ENCODE measurements at regions not wholly inside any gene's neighbourhood (a gene's known extent, or its start where the extent isn't known, plus 50 kb on each side); places are given as distances from the start of the nearest gene placed in this dataset.
"Not testable (repeated sequence)": the region's sequence is repeated elsewhere in the genome, so short reads cannot be mapped to it uniquely, and the experiment has no call there.

GRCh38 chr16:46386805-46387620 is 234.2 kb downstream of the SHCBP1 start:
- DNase-seq (ENCODE audit: extremely low spot score); POLR2A ChIA-PET; CTCF ChIA-PET: not testable (repeated sequence)

GRCh38 chr16:46386110-46386771 is 234.9 kb downstream of the SHCBP1 start:
- CTCF ChIA-PET; POLR2A ChIA-PET; DNase-seq (ENCODE audit: extremely low spot score): not testable (repeated sequence)

- POLR2A ChIA-PET; CTCF ChIA-PET; DNase-seq (ENCODE audit: extremely low spot score): not testable (repeated sequence)
Measured at GRCh38 chr16:46384285-46385061, 236.7 kb downstream of the SHCBP1 start.

GRCh38 chr16:46383581-46383980 is 237.6 kb downstream of the SHCBP1 start:
- DNase-seq (ENCODE audit: extremely low spot score); CTCF ChIA-PET; POLR2A ChIA-PET: not testable (repeated sequence)

- CTCF ChIA-PET, result not testable (repeated sequence)
Measured at GRCh38 chr16:46382791-46383541, 238.2 kb downstream of the SHCBP1 start.

GRCh38 chr16:46382079-46382478 is 239.1 kb downstream of the SHCBP1 start:
- CTCF ChIA-PET; DNase-seq (ENCODE audit: extremely low spot score); POLR2A ChIA-PET: not testable (repeated sequence)

More at GRCh38 chr16:46382791-46383541, 238.2 kb downstream of the SHCBP1 start:
- POLR2A ChIA-PET; DNase-seq (ENCODE audit: extremely low spot score): not testable (repeated sequence)

- CTCF ChIA-PET; POLR2A ChIA-PET; DNase-seq (ENCODE audit: extremely low spot score): not testable (repeated sequence)
Measured at GRCh38 chr16:46381344-46381743, 239.8 kb downstream of the SHCBP1 start.

Data from GM10248 (cell line).